ENCODE measurements at regions not wholly inside any gene's neighbourhood (a gene's known extent, or its start where the extent isn't known, plus 50 kb on each side); places are given as distances from the start of the nearest gene placed in this dataset.

- TF ChIP-seq CHD7 (IDR thresholded peaks at IDR 0.05; ENCODE audit: insufficient replicate concordance, low read length) = no peak
- no peak for TF ChIP-seq HDAC6 (IDR thresholded peaks at IDR 0.05; ENCODE audit: low read depth, low read length)
- TF ChIP-seq JUN (IDR thresholded peaks at IDR 0.05; ENCODE audit: low read depth, low read length) = no peak
- TF ChIP-seq SRF (IDR thresholded peaks at IDR 0.05; ENCODE audit: low read depth, low read length) = no peak
- no peak for TF ChIP-seq PHF8 (conservative IDR thresholded peaks at IDR 0.05; ENCODE audit: low read depth, low read length)
- no peak for TF ChIP-seq POLR2AphosphoS5 (IDR thresholded peaks at IDR 0.05; ENCODE audit: low read depth, low read length)
- no peak for TF ChIP-seq RBBP5 (IDR thresholded peaks at IDR 0.05; ENCODE audit: borderline replicate concordance, low read depth, low read length)
- TF ChIP-seq, protein P1, sequence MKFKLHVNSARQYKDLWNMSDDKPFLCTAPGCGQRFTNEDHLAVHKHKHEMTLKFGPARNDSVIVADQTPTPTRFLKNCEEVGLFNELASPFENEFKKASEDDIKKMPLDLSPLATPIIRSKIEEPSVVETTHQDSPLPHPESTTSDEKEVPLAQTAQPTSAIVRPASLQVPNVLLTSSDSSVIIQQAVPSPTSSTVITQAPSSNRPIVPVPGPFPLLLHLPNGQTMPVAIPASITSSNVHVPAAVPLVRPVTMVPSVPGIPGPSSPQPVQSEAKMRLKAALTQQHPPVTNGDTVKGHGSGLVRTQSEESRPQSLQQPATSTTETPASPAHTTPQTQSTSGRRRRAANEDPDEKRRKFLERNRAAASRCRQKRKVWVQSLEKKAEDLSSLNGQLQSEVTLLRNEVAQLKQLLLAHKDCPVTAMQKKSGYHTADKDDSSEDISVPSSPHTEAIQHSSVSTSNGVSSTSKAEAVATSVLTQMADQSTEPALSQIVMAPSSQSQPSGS (IDR thresholded peaks at IDR 0.05; ENCODE audit: low read length) = no peak
- TF ChIP-seq POLR2A (IDR thresholded peaks at IDR 0.05; ENCODE audit: control extremely low read depth in 1 of 2, low read depth in 2 of 2, low read length in 2 of 2) = no peak
- TF ChIP-seq ATF3 (IDR thresholded peaks at IDR 0.05; ENCODE audit: insufficient read depth, low read depth, low read length) = no peak
These were observed 65.7 kb upstream of the FLT1 start (continued) for GRCh38 chr13:28560612-28561011.
